GM12865 (cell line): ENCODE measurements at regions not wholly inside any gene's neighbourhood (a gene's known extent, or its start where the extent isn't known, plus 50 kb on each side); places are given as distances from the start of the nearest gene placed in this dataset.

Experiments used
- DNase-seq: peaks from one replicate; pipeline ENCODE4 v3.0.0; 2010; ENCODE audit warnings: low read depth
- H3K4me3 ChIP-seq: 2 replicates; pipeline ENCODE4 v1.5.1; 2011; ENCODE audit warnings: mild to moderate bottlenecking, low read depth, low read length, control low read depth
- TF ChIP-seq, protein P1 (sequence below): IDR thresholded peaks from 2 replicates; pipeline ENCODE4 v1.5.1; 2011; ENCODE audit warnings: low read length, control low read depth, low read depth, inconsistent platforms; ENCODE audit not compliant: insufficient read depth; ENCODE audit errors: missing control alignments

DNA sequence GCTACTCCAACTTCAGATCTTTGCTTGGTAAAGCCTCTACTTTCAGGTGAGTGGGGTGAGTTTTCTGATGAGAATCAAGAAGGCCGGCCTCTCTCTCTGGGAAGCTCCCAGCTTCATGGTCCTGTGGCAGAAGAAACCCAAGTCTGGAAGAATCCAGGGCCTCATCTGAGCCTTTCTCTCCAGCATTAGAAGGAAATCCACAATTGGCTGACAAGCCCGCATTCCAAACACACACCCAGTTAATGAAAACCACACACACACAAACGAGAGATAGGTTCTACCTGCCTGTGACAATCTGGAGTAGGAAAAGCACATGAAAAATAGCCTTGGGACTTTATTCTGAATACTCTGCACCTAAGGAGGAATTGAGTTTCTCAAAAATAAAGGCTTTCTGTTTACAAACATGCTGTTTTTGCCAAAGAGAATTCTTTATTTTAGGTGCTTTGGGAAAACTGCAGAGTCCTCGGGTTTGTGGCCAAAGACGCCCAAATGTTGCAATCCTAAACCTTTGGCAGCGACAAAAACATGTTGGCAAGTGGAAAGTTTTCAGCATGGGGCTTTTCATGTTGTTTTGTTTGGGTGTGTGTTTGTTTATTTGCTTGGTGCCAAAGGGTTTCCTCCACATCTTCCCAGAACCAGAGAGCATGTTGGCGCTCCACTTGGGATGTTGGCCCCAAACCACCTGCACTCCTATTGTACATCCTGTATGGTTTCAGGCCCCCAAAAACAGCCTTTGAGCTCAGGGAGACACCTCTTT, 216.2 kb downstream of the SETD4 start:
- no peak overlapping the region for H3K4me3 ChIP-seq
- DNase-seq, result no peak
- TF ChIP-seq, protein P1, sequence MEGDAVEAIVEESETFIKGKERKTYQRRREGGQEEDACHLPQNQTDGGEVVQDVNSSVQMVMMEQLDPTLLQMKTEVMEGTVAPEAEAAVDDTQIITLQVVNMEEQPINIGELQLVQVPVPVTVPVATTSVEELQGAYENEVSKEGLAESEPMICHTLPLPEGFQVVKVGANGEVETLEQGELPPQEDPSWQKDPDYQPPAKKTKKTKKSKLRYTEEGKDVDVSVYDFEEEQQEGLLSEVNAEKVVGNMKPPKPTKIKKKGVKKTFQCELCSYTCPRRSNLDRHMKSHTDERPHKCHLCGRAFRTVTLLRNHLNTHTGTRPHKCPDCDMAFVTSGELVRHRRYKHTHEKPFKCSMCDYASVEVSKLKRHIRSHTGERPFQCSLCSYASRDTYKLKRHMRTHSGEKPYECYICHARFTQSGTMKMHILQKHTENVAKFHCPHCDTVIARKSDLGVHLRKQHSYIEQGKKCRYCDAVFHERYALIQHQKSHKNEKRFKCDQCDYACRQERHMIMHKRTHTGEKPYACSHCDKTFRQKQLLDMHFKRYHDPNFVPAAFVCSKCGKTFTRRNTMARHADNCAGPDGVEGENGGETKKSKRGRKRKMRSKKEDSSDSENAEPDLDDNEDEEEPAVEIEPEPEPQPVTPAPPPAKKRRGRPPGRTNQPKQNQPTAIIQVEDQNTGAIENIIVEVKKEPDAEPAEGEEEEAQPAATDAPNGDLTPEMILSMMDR, result no peak

DNA sequence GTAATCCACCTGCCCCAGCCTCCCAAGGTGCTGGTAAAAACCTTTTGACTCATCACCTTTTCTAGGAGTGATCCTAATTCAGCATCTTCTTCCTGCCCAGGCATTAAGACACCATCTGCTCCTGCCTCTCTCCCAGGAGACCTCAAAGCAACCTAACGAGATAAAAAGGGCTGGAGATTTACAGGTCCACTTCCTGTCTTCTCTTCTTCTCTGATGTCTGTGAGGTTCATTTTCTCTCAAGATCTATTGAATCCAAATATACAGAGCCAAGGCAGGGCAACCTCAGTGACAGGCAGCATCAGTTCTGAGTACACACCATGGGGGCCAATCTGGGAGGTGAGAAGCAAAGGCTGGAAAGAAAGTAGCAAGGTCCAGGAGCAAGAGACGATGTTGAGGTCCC, 219.4 kb downstream of the SETD4 start:
- H3K4me3 ChIP-seq, result no peak overlapping the region
- TF ChIP-seq, protein P1, result no peak
- DNase-seq, result no peak

DNA sequence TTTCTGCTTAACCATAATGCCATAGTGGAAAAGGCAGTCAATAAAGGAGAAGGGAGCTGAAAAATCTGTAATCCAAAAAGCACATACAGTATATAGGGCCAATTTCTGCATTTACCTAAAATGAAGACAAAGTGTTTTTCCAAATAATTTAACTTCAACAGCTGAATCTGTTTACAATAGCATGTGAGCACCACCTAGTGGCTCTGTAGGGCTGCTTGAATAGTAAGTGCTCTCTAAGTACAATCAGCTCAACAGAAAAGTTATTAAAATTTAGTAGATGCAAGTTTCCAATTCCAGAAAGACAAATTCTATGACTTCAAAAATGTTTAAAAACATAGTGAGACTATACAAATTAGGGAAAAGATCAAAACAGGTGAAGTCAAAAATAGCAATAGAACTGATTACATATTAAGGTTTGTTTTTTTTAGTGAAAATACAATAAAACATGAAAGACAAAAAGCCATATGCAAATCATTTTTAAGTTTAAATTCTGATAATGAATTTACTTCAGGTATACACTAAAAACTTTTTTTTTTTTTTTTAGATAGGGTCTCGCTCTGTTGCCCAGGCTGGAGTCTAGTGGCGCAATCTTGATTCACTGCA, 220.0 kb downstream of the SETD4 start:
- peak; percentile 84 for DNase-seq
- H3K4me3 ChIP-seq, result no peak overlapping the region
- TF ChIP-seq, protein P1, result peak; percentile 75

DNA sequence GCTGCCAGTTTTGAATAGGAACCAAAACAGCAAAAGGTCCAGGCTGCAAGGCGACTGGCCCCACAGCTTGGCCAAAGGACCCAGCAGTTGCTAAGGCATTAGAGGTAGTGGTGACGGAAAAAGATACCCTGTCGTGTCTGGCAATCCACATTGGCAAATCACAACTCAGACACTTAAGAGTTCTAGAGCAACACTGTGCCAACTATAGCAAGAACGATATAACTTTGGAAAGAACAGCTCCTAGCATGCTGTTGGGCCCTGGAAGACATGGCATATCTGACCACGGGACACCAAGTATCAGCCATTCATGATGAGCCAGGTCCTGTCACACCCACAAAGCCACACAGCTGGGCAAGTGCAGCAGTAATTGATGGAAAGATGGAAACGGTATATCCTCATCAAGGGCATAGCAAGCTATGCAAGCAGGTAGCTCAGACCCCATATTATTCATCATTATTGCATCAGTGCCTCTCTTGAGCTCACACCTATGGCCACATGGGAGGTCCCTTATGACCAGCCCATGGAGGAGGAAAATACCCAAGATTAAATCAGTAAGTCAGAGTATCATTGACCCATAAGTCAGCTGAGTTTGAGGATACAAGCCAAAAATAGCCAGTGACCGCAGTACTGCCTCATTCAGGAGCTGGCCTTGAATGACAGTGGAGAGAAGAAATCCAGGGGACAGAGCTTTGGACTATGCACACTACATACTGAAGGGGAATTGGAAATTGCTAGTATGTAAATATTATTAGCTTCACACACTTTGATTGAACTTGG, 221.2 kb downstream of the SETD4 start:
- TF ChIP-seq, protein P1, result no peak
- no peak for DNase-seq
- H3K4me3 ChIP-seq, result no peak overlapping the region

DNA sequence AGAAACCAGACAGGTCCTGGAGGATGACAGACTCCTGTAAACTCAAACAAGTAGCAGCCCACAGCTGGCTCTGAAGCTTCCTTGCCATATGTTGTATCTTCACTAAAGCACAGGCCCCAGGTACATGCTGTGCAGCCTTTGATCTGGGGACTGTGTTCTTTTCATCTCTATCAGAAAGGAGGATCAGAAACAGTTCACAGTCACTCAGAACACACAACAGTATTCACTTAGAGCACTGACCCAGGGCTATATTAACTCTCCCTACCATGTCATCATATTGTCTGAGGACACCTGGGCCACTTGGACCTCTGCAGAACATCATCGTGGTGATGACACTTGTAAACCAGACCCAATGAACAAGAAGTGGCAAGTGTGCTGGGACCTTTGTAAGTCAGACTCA, 222.0 kb downstream of the SETD4 start:
- DNase-seq, result no peak
- TF ChIP-seq, protein P1, result no peak
- H3K4me3 ChIP-seq, result no peak overlapping the region

DNA sequence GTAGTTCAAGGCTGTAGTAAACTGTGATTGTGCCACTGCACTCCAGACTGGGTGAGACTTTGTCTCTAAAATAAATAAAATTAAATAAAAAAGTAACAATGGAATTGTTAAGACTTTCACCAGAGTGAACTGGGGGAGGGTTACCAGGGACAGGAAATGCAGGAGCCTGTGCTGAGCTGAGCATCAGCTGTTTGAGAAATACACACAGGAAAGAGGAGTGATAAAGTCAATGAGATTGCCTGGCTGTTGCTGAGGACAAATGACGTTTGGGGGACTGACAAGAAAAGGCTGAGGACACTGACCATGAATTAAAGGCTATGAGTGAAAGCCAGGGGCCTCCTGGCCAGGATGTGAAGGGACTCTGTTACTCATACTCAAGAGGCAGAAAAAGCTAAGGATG, 226.3 kb downstream of the SETD4 start:
- no peak overlapping the region for H3K4me3 ChIP-seq
- TF ChIP-seq, protein P1, result no peak
- no peak for DNase-seq
